SK-N-SH (cell line): ENCODE measurements at regions not wholly inside any gene's neighbourhood (a gene's known extent, or its start where the extent isn't known, plus 50 kb on each side); places are given as distances from the start of the nearest gene placed in this dataset.

Experiments used
- CTCF ChIA-PET: fragments of 300-600, 350-600 bp; formaldehyde crosslinking; extraction: SDS; loops from one replicate; lab custom pipeline; 2021; lab: Yijun Ruan, JAX
- POLR2A ChIA-PET: fragments of 350-600 bp; sonication (Branson Sonifier 250); formaldehyde crosslinking; extraction: SDS; loops from one replicate; lab custom pipeline; 2020; ENCODE audit warnings: antibody characterized with exemption, inconsistent platforms; lab: Yijun Ruan, JAX
- DNase-seq: peaks from one replicate; pipeline ENCODE4 v3.0.0; 2012
- H2AFZ ChIP-seq: fragments of 200-600 bp; sonication (generic); 2 replicates; pipeline ENCODE4 v1.8.1; 2016; ENCODE audit warnings: antibody characterized with exemption, mild to moderate bottlenecking, low read depth
- H3F3A ChIP-seq: fragments of 200-600 bp; sonication (generic); replicated peaks from 2 replicates; pipeline ENCODE3; 2016; ENCODE audit warnings: antibody characterized with exemption, mild to moderate bottlenecking; ENCODE audit not compliant: insufficient read depth
- H3K27ac ChIP-seq, 2 experiments: fragments of 200-500 bp in 1 of 2; fragments of 200-600 bp in 1 of 2; sonication (Bioruptor generic) in 1 of 2; sonication (generic), shearing (Covaris generic) in 1 of 2; 2 replicates each; pipeline versions ENCODE4 v1.5.1 to v1.6.1; 2014 to 2016; ENCODE audit warnings: low read depth in 2 of 2, inconsistent platforms in 1 of 2, low read length in 1 of 2, mild to moderate bottlenecking in 1 of 2, mixed read lengths in 1 of 2
- H3K27me3 ChIP-seq: fragments of 200-600 bp; sonication (generic), shearing (Covaris generic); 2 replicates; pipeline ENCODE4 v1.6.1; 2016; ENCODE audit warnings: mixed run types; ENCODE audit not compliant: insufficient read depth
- H3K36me3 ChIP-seq, 2 experiments: fragments of 200-500 bp in 1 of 2; fragments of 200-600 bp in 1 of 2; sonication (Bioruptor generic) in 1 of 2; sonication (generic) in 1 of 2; replicated peaks in 1 of 2; 2 replicates each; pipeline versions ENCODE3 to v1.5.1; 2014 to 2016; ENCODE audit warnings: low read length in 1 of 2, mild to moderate bottlenecking in 1 of 2; ENCODE audit not compliant: insufficient read depth in 2 of 2, control insufficient read depth in 1 of 2
- H3K4me1 ChIP-seq, 2 experiments: fragments of 200-500 bp in 1 of 2; fragments of 200-600 bp in 1 of 2; sonication (Bioruptor generic) in 1 of 2; sonication (generic), shearing (Covaris generic) in 1 of 2; 2 replicates each; pipeline versions ENCODE4 v1.5.1 to v1.6.1; 2014 to 2016; ENCODE audit warnings: low read depth in 1 of 2, low read length in 1 of 2, mixed run types in 1 of 2; ENCODE audit not compliant: insufficient read depth in 2 of 2, control insufficient read depth in 1 of 2
- H3K4me2 ChIP-seq: fragments of 200-600 bp; sonication (generic), shearing (Covaris generic); 2 replicates; pipeline ENCODE4 v1.6.1; 2017; ENCODE audit warnings: mixed run types
- H3K4me3 ChIP-seq, 2 experiments: fragments of 200-500 bp in 1 of 2; fragments of 200-600 bp in 1 of 2; sonication (Bioruptor generic) in 1 of 2; sonication (generic), shearing (Covaris generic) in 1 of 2; 2 replicates each; pipeline versions ENCODE4 v1.5.1 to v1.8.1; 2014 to 2016; ENCODE audit warnings: low read depth in 2 of 2, inconsistent platforms in 1 of 2, low read length in 1 of 2, mild to moderate bottlenecking in 1 of 2, mixed read lengths in 1 of 2, moderate library complexity in 1 of 2
- H3K79me2 ChIP-seq: fragments of 200-600 bp; sonication (generic); 2 replicates; pipeline ENCODE4 v1.8.1; 2017; ENCODE audit warnings: mild to moderate bottlenecking; ENCODE audit not compliant: insufficient read depth
- H3K9ac ChIP-seq: fragments of 200-600 bp; sonication (generic); 2 replicates; pipeline ENCODE4 v1.6.1; 2017; ENCODE audit warnings: mixed run types
- H3K9me2 ChIP-seq: fragments of 200-600 bp; sonication (generic); 2 replicates; pipeline ENCODE4 v1.6.1; 2017; ENCODE audit warnings: mixed run types
- H3K9me3 ChIP-seq: fragments of 200-600 bp; sonication (generic); 2 replicates; pipeline ENCODE4 v1.6.1; 2017; ENCODE audit warnings: mixed run types, mild to moderate bottlenecking, moderate library complexity
- H4K20me1 ChIP-seq: fragments of 200-600 bp; sonication (generic); 2 replicates; pipeline ENCODE4 v1.6.1; 2017; ENCODE audit warnings: mild to moderate bottlenecking, mixed run types; ENCODE audit not compliant: insufficient read depth
- CHD2 ChIP-seq: fragments of 150-350 bp; IDR thresholded peaks from 2 replicates; pipeline ENCODE4 v1.6.1; 2018; ENCODE audit warnings: low read length; ENCODE audit not compliant: partially characterized antibody
- CTCF ChIP-seq: fragments of 200-600 bp; sonication (generic); IDR thresholded peaks from 2 replicates; pipeline ENCODE4 v1.6.1; 2017; ENCODE audit warnings: antibody characterized with exemption, mild to moderate bottlenecking, moderate library complexity
- ELF1 ChIP-seq: IDR thresholded peaks from 2 replicates; pipeline ENCODE4 v1.4.0; 2012
- EP300 ChIP-seq, 2 experiments: IDR thresholded peaks; 2 replicates each; pipeline versions ENCODE4 v1.4.0 to v1.6.1; 2012; ENCODE audit warnings: borderline replicate concordance in 1 of 2, low read depth in 1 of 2, low read length in 1 of 2
- GABPA ChIP-seq: IDR thresholded peaks from 2 replicates; pipeline ENCODE4 v1.4.0; 2012; ENCODE audit warnings: low read depth, mild to moderate bottlenecking
- IRF3 ChIP-seq: fragments of 150-350 bp; IDR thresholded peaks from 2 replicates; pipeline ENCODE4 v1.6.1; 2016; ENCODE audit warnings: mild to moderate bottlenecking, low read depth, low read length
- MAX ChIP-seq: IDR thresholded peaks from 2 replicates; pipeline ENCODE4 v1.4.0; 2012; ENCODE audit warnings: low read depth
- MEF2A ChIP-seq: IDR thresholded peaks from 2 replicates; pipeline ENCODE4 v1.4.0; 2012; ENCODE audit warnings: low read depth, borderline replicate concordance
- MXI1 ChIP-seq: IDR thresholded peaks from 2 replicates; pipeline ENCODE4 v1.6.1; 2012; ENCODE audit warnings: mild to moderate bottlenecking, low read depth, low read length, improper control_type of control experiment
- NRF1 ChIP-seq: IDR thresholded peaks from 2 replicates; pipeline ENCODE4 v1.6.1; 2012; ENCODE audit warnings: low read depth, mild to moderate bottlenecking, low read length
- PBX3 ChIP-seq: IDR thresholded peaks from 2 replicates; pipeline ENCODE4; 2012
- POLR2AphosphoS5 ChIP-seq: IDR thresholded peaks from 2 replicates; pipeline ENCODE4 v1.6.1; 2012; ENCODE audit warnings: low read depth, low read length
- RAD21 ChIP-seq: IDR thresholded peaks from 2 replicates; pipeline ENCODE4 v1.6.1; 2012; ENCODE audit warnings: mild to moderate bottlenecking, low read length
- RCOR1 ChIP-seq: fragments of 150-350 bp; IDR thresholded peaks from 2 replicates; pipeline ENCODE4 v1.6.1; 2017; ENCODE audit warnings: antibody characterized with exemption, low read length
- RFX5 ChIP-seq: IDR thresholded peaks from 2 replicates; pipeline ENCODE4 v1.6.1; 2012; ENCODE audit warnings: mild to moderate bottlenecking, improper control_type of control experiment, low read length
- RXRA ChIP-seq: IDR thresholded peaks from 2 replicates; pipeline ENCODE4 v1.4.0; 2012; ENCODE audit warnings: low read depth, mild to moderate bottlenecking, borderline replicate concordance
- TAF1 ChIP-seq: IDR thresholded peaks from 2 replicates; pipeline ENCODE4 v1.6.1; 2012; ENCODE audit warnings: low read depth, mild to moderate bottlenecking, low read length, moderate library complexity, borderline replicate concordance
- TCF12 ChIP-seq: IDR thresholded peaks from 2 replicates; pipeline ENCODE4 v1.4.0; 2012
- TEAD4 ChIP-seq: IDR thresholded peaks from 2 replicates; pipeline ENCODE4 v1.4.0; 2012; ENCODE audit warnings: mild to moderate bottlenecking, borderline replicate concordance; ENCODE audit not compliant: insufficient read depth
- USF2 ChIP-seq: fragments of 150-350 bp; IDR thresholded peaks from 2 replicates; pipeline ENCODE4 v1.6.1; 2017; ENCODE audit warnings: antibody characterized with exemption, low read length, low read depth, borderline replicate concordance
- ZBTB33 ChIP-seq: IDR thresholded peaks from 2 replicates; pipeline ENCODE4 v1.4.0; 2012; ENCODE audit warnings: low read depth, borderline replicate concordance
- WGBS: methylation state at CpG from one replicate; pipeline ENCODE4 v1.1.6; 2017; ENCODE audit warnings: low lambda C conversion rate; 5-methylcytosine and 5-hydroxymethylcytosine counted together

- no peaks in the 10 kb centered on the region for H3K9me3 ChIP-seq
- DNase-seq = no peak
- H3K27me3 ChIP-seq = no peaks in the 10 kb centered on the region
- no peaks in the 10 kb centered on the region for H3F3A ChIP-seq
- POLR2A ChIA-PET = no interaction called here
- H3K9ac ChIP-seq = no peak overlapping the region
- H3K4me2 ChIP-seq = no peak overlapping the region
- no peak overlapping the region for H3K4me3 ChIP-seq
- TF ChIP-seq EP300 (IDR thresholded peaks at IDR 0.05; ENCODE audit: borderline replicate concordance in 1 of 2, low read depth in 1 of 2, low read length in 1 of 2) = no peak
- no peak for TF ChIP-seq ELF1
- no peak for TF ChIP-seq CTCF
- no peak for TF ChIP-seq NRF1
- TF ChIP-seq ZBTB33 = no peak
- TF ChIP-seq USF2 = no peak
- TF ChIP-seq MAX = no peak
- TF ChIP-seq CHD2 = no peak
- TF ChIP-seq, all 33 proteins: peak for 0
- H3K36me3 ChIP-seq = no peaks in the 10 kb centered on the region
- H4K20me1 ChIP-seq = no peaks in the 10 kb centered on the region
- CTCF ChIA-PET = interaction anchor here (1.2 to 2.0 kb wide), 2 partner anchors 38 to 116 kb away, joined by 4 to 6 read pairs; no protein-coding TSS in a partner anchor
- H2AFZ ChIP-seq = no peak overlapping the region
- no peaks in the 10 kb centered on the region for H3K4me1 ChIP-seq
- 12% methylated on average over 3 of the region's 3 CpGs for WGBS
- no peaks in the 10 kb centered on the region for H3K9me2 ChIP-seq
- H3K79me2 ChIP-seq = no peaks in the 10 kb centered on the region
- no peak overlapping the region for H3K27ac ChIP-seq
These were observed 227.5 kb downstream of the AACS start for GRCh38 chr12:125292700-125293099.

GRCh38 chr12:125295550-125295949, 230.3 kb downstream of the AACS start:
- H3K36me3 ChIP-seq = no peaks in the 10 kb centered on the region
- no peak for DNase-seq
- no peaks in the 10 kb centered on the region for H4K20me1 ChIP-seq
- H3K79me2 ChIP-seq = no peaks in the 10 kb centered on the region
- ChIA-PET CTCF (no interaction called here), POLR2A (no interaction called here)
- H3F3A ChIP-seq = no peaks in the 10 kb centered on the region
- H2AFZ ChIP-seq = no peak overlapping the region
- no peaks in the 10 kb centered on the region for H3K27me3 ChIP-seq
- no peaks in the 10 kb centered on the region for H3K4me1 ChIP-seq
- no peak overlapping the region for H3K4me2 ChIP-seq
- H3K27ac ChIP-seq = no peak overlapping the region
- H3K9ac ChIP-seq = no peak overlapping the region
- no peaks in the 10 kb centered on the region for H3K9me2 ChIP-seq
- H3K9me3 ChIP-seq = no peaks in the 10 kb centered on the region
- no peak overlapping the region for H3K4me3 ChIP-seq
- 26% methylated on average over 5 of the region's 5 CpGs for WGBS
- TF ChIP-seq PBX3 (no peak), RCOR1 (no peak), MXI1 (no peak), GABPA (no peak), MEF2A (no peak), NRF1 (no peak), TCF12 (no peak), TEAD4 (no peak), RFX5 (no peak), TAF1 (no peak), IRF3 (no peak), RXRA (no peak), POLR2AphosphoS5 (no peak), USF2 (no peak), RAD21 (no peak), ELF1 (no peak)
